ENCODE measurements at regions not wholly inside any gene's neighbourhood (a gene's known extent, or its start where the extent isn't known, plus 50 kb on each side); places are given as distances from the start of the nearest gene placed in this dataset.
"Not testable (repeated sequence)": the region's sequence is repeated elsewhere in the genome, so short reads cannot be mapped to it uniquely, and the experiment has no call there.

DNA sequence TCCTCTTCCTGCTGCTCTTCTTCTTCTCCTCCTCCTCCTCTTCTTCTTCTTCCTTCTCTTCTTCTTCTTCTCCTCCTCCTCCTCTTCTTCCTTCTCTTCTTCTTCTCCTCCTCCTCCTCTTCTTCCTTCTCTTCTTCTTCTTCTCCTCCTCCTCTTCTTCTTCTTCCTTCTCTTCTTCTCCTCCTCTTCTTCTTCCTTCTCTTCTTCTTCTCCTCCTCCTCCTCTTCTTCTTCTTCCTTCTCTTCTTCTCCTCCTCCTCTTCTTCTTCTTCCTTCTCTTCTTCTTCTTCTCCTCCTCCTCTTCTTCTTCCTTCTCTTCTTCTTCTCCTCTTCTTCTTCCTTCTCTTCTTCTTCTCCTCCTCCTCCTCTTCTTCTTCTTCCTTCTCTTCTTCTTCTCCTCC is 560.8 kb upstream of the CDH5 start:
- TF ChIP-seq HDGF (IDR thresholded peaks at IDR 0.05; ENCODE audit: borderline replicate concordance); ARNT (IDR thresholded peaks at IDR 0.05); FOXM1 (IDR thresholded peaks at IDR 0.05; ENCODE audit: borderline replicate concordance); SUZ12 (IDR thresholded peaks at IDR 0.05); BHLHE40 (IDR thresholded peaks at IDR 0.05; ENCODE audit: borderline replicate concordance); SP1 (IDR thresholded peaks at IDR 0.05); TARDBP (IDR thresholded peaks at IDR 0.05); ZNF384 (IDR thresholded peaks at IDR 0.05); L3MBTL2 (conservative IDR thresholded peaks at IDR 0.05); NFRKB (IDR thresholded peaks at IDR 0.05); ELF4 (IDR thresholded peaks at IDR 0.05); FOXA1 (IDR thresholded peaks at IDR 0.05): not testable (repeated sequence)

All from HEK293T (cell line).